Liver (tissue), 3 donors: ENCODE measurements at regions not wholly inside any gene's neighbourhood (a gene's known extent, or its start where the extent isn't known, plus 50 kb on each side); places are given as distances from the start of the nearest gene placed in this dataset.

ENCODE experiments used
- CTCF ChIP-seq: fragments of 150-350 bp; IDR thresholded peaks from 2 replicates; pipeline ENCODE4 v1.5.1; 2017; ENCODE audit warnings: improper control_type of control experiment, low read depth, low read length; ENCODE audit not compliant: missing input control
- FOXA1 ChIP-seq: IDR thresholded peaks from 2 replicates; pipeline ENCODE4 v1.6.1; 2016; ENCODE audit warnings: antibody characterized with exemption
- GABPA ChIP-seq, 2 donors: IDR thresholded peaks in 1 of 2; conservative IDR thresholded peaks in 1 of 2; 2 replicates each; pipeline ENCODE4 v1.6.1; 2016; ENCODE audit warnings: antibody characterized with exemption in 2 of 2, mild to moderate bottlenecking in 1 of 2, moderate library complexity in 1 of 2
- HNF4A ChIP-seq, 2 donors: conservative IDR thresholded peaks; 2 replicates each; pipeline ENCODE4 v1.6.1; 2016; ENCODE audit warnings: antibody characterized with exemption in 2 of 2, mild to moderate bottlenecking in 2 of 2
- YY1 ChIP-seq: IDR thresholded peaks from 2 replicates; pipeline ENCODE4 v1.6.1; 2016; ENCODE audit warnings: antibody characterized with exemption, mild to moderate bottlenecking
- TF ChIP-seq, protein P1 (sequence below): IDR thresholded peaks from 2 replicates; pipeline ENCODE4 v1.6.1; 2016; ENCODE audit warnings: antibody characterized with exemption, mild to moderate bottlenecking
- donor health status: healthy.
- donor health status: healthy.

- no peak for TF ChIP-seq CTCF
- TF ChIP-seq YY1: no peak
- TF ChIP-seq GABPA (IDR thresholded peaks at IDR 0.05 in 1 of 2, conservative IDR thresholded peaks at IDR 0.05 in 1 of 2): no peak
- TF ChIP-seq FOXA1: no peak
- TF ChIP-seq, protein P1, sequence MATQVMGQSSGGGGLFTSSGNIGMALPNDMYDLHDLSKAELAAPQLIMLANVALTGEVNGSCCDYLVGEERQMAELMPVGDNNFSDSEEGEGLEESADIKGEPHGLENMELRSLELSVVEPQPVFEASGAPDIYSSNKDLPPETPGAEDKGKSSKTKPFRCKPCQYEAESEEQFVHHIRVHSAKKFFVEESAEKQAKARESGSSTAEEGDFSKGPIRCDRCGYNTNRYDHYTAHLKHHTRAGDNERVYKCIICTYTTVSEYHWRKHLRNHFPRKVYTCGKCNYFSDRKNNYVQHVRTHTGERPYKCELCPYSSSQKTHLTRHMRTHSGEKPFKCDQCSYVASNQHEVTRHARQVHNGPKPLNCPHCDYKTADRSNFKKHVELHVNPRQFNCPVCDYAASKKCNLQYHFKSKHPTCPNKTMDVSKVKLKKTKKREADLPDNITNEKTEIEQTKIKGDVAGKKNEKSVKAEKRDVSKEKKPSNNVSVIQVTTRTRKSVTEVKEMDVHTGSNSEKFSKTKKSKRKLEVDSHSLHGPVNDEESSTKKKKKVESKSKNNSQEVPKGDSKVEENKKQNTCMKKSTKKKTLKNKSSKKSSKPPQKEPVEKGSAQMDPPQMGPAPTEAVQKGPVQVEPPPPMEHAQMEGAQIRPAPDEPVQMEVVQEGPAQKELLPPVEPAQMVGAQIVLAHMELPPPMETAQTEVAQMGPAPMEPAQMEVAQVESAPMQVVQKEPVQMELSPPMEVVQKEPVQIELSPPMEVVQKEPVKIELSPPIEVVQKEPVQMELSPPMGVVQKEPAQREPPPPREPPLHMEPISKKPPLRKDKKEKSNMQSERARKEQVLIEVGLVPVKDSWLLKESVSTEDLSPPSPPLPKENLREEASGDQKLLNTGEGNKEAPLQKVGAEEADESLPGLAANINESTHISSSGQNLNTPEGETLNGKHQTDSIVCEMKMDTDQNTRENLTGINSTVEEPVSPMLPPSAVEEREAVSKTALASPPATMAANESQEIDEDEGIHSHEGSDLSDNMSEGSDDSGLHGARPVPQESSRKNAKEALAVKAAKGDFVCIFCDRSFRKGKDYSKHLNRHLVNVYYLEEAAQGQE: no peak
- TF ChIP-seq HNF4A (conservative IDR thresholded peaks at IDR 0.05): no peak
Measured at GRCh38 chrX:56402207-56402606, 161.2 kb upstream of the UBQLN2 start.
